ENCODE measurements at regions not wholly inside any gene's neighbourhood (a gene's known extent, or its start where the extent isn't known, plus 50 kb on each side); places are given as distances from the start of the nearest gene placed in this dataset.
"Not testable (repeated sequence)": the region's sequence is repeated elsewhere in the genome, so short reads cannot be mapped to it uniquely, and the experiment has no call there.

GRCh38 chr1:245074898-245075297, 79.9 kb upstream of the KIF26B start:
- peaks cover 8% of the 10 kb centered on the region for H3K36me3 ChIP-seq
- TF ChIP-seq CTCF (IDR thresholded peaks at IDR 0.05; ENCODE audit: borderline replicate concordance), result no peak
- peaks cover 10% of the 10 kb centered on the region for H3K9me3 ChIP-seq (replicated peaks)
- H3K4me1 ChIP-seq, result peaks cover 4% of the 10 kb centered on the region
- DNase-seq, result no peak
- no peaks in the 10 kb centered on the region for H3K27me3 ChIP-seq (ENCODE audit: low read depth)
- H3K4me3 ChIP-seq, result no peak overlapping the region
- no peak overlapping the region for H3K27ac ChIP-seq (replicated peaks)
- intact Hi-C loops (cut with micrococcal nuclease), result no loop called here

GRCh38 chr1:245074232-245074747, 80.5 kb upstream of the KIF26B start:
- Histone ChIP-seq H3K4me3 (no peak overlapping the region), H3K36me3 (peaks cover 8% of the 10 kb centered on the region), H3K9me3 (replicated peaks) (peaks cover 10% of the 10 kb centered on the region), H3K4me1 (peaks cover 4% of the 10 kb centered on the region), H3K27ac (replicated peaks) (no peak overlapping the region), H3K27me3 (ENCODE audit: low read depth) (no peaks in the 10 kb centered on the region)
- DNase-seq, result no peak
- TF ChIP-seq CTCF (IDR thresholded peaks at IDR 0.05; ENCODE audit: borderline replicate concordance), result no peak
- intact Hi-C loops (cut with micrococcal nuclease), result no loop called here

GRCh38 chr1:245070836-245071615, 83.8 kb upstream of the KIF26B start:
- no peak for DNase-seq
- H3K9me3 ChIP-seq (replicated peaks), result peaks cover 6% of the 10 kb centered on the region
- TF ChIP-seq CTCF (IDR thresholded peaks at IDR 0.05; ENCODE audit: borderline replicate concordance), result no peak

GRCh38 chr1:245067257-245067656, 87.5 kb upstream of the KIF26B start:
- Histone ChIP-seq H3K27ac (replicated peaks) (no peak overlapping the region), H3K9me3 (replicated peaks) (peaks cover under 1% of the 10 kb centered on the region), H3K4me3 (no peak overlapping the region), H3K36me3 (peaks cover 22% of the 10 kb centered on the region), H3K4me1 (no peaks in the 10 kb centered on the region), H3K27me3 (ENCODE audit: low read depth) (no peaks in the 10 kb centered on the region)
- intact Hi-C loops (cut with micrococcal nuclease), result no loop called here
- no peak for DNase-seq
- TF ChIP-seq CTCF (IDR thresholded peaks at IDR 0.05; ENCODE audit: borderline replicate concordance), result no peak

More at GRCh38 chr1:245070836-245071615, 83.8 kb upstream of the KIF26B start:
- Histone ChIP-seq H3K4me3 (no peak overlapping the region), H3K4me1 (peaks cover 4% of the 10 kb centered on the region), H3K36me3 (peaks cover 19% of the 10 kb centered on the region), H3K27ac (replicated peaks) (no peak overlapping the region), H3K27me3 (ENCODE audit: low read depth) (no peaks in the 10 kb centered on the region)
- intact Hi-C loops (cut with micrococcal nuclease), result no loop called here

- Histone ChIP-seq H3K27me3 (ENCODE audit: low read depth) (no peaks in the 10 kb centered on the region), H3K4me3 (no peak overlapping the region), H3K36me3 (peaks cover 3% of the 10 kb centered on the region), H3K27ac (replicated peaks) (no peak overlapping the region), H3K9me3 (replicated peaks) (no peaks in the 10 kb centered on the region), H3K4me1 (peaks cover 5% of the 10 kb centered on the region)
- no peak for TF ChIP-seq CTCF (IDR thresholded peaks at IDR 0.05; ENCODE audit: borderline replicate concordance)
- intact Hi-C loops (cut with micrococcal nuclease), result no loop called here
- DNase-seq, result no peak
Measured at GRCh38 chr1:245062741-245063305, 92.0 kb upstream of the KIF26B start.

GRCh38 chr1:245061808-245062207, 93.0 kb upstream of the KIF26B start:
- H3K27me3 ChIP-seq (ENCODE audit: low read depth); H3K4me1 ChIP-seq; H3K27ac ChIP-seq (replicated peaks); DNase-seq; intact Hi-C loops (cut with micrococcal nuclease); H3K4me3 ChIP-seq; H3K36me3 ChIP-seq; H3K9me3 ChIP-seq (replicated peaks): not testable (repeated sequence)

Measured in left ventricle myocardium inferior (tissue), 1 donor.